SK-N-SH (cell line): ENCODE measurements at regions not wholly inside any gene's neighbourhood (a gene's known extent, or its start where the extent isn't known, plus 50 kb on each side); places are given as distances from the start of the nearest gene placed in this dataset.

Source experiments
- CTCF ChIA-PET: fragments of 300-600, 350-600 bp; formaldehyde crosslinking; extraction: SDS; loops from one replicate; lab custom pipeline; 2021; lab: Yijun Ruan, JAX
- POLR2A ChIA-PET: fragments of 350-600 bp; sonication (Branson Sonifier 250); formaldehyde crosslinking; extraction: SDS; loops from one replicate; lab custom pipeline; 2020; ENCODE audit warnings: antibody characterized with exemption, inconsistent platforms; lab: Yijun Ruan, JAX
- DNase-seq: peaks from one replicate; pipeline ENCODE4 v3.0.0; 2012
- H2AFZ ChIP-seq: fragments of 200-600 bp; sonication (generic); 2 replicates; pipeline ENCODE4 v1.8.1; 2016; ENCODE audit warnings: antibody characterized with exemption, mild to moderate bottlenecking, low read depth
- H3F3A ChIP-seq: fragments of 200-600 bp; sonication (generic); replicated peaks from 2 replicates; pipeline ENCODE3; 2016; ENCODE audit warnings: antibody characterized with exemption, mild to moderate bottlenecking; ENCODE audit not compliant: insufficient read depth
- H3K27ac ChIP-seq, 2 experiments: fragments of 200-500 bp in 1 of 2; fragments of 200-600 bp in 1 of 2; sonication (Bioruptor generic) in 1 of 2; sonication (generic), shearing (Covaris generic) in 1 of 2; 2 replicates each; pipeline versions ENCODE4 v1.5.1 to v1.6.1; 2014 to 2016; ENCODE audit warnings: low read depth in 2 of 2, inconsistent platforms in 1 of 2, low read length in 1 of 2, mild to moderate bottlenecking in 1 of 2, mixed read lengths in 1 of 2
- H3K27me3 ChIP-seq: fragments of 200-600 bp; sonication (generic), shearing (Covaris generic); 2 replicates; pipeline ENCODE4 v1.6.1; 2016; ENCODE audit warnings: mixed run types; ENCODE audit not compliant: insufficient read depth
- H3K36me3 ChIP-seq, 2 experiments: fragments of 200-500 bp in 1 of 2; fragments of 200-600 bp in 1 of 2; sonication (Bioruptor generic) in 1 of 2; sonication (generic) in 1 of 2; replicated peaks in 1 of 2; 2 replicates each; pipeline versions ENCODE3 to v1.5.1; 2014 to 2016; ENCODE audit warnings: low read length in 1 of 2, mild to moderate bottlenecking in 1 of 2; ENCODE audit not compliant: insufficient read depth in 2 of 2, control insufficient read depth in 1 of 2
- H3K4me1 ChIP-seq, 2 experiments: fragments of 200-500 bp in 1 of 2; fragments of 200-600 bp in 1 of 2; sonication (Bioruptor generic) in 1 of 2; sonication (generic), shearing (Covaris generic) in 1 of 2; 2 replicates each; pipeline versions ENCODE4 v1.5.1 to v1.6.1; 2014 to 2016; ENCODE audit warnings: low read depth in 1 of 2, low read length in 1 of 2, mixed run types in 1 of 2; ENCODE audit not compliant: insufficient read depth in 2 of 2, control insufficient read depth in 1 of 2
- H3K4me2 ChIP-seq: fragments of 200-600 bp; sonication (generic), shearing (Covaris generic); 2 replicates; pipeline ENCODE4 v1.6.1; 2017; ENCODE audit warnings: mixed run types
- H3K4me3 ChIP-seq, 2 experiments: fragments of 200-500 bp in 1 of 2; fragments of 200-600 bp in 1 of 2; sonication (Bioruptor generic) in 1 of 2; sonication (generic), shearing (Covaris generic) in 1 of 2; 2 replicates each; pipeline versions ENCODE4 v1.5.1 to v1.8.1; 2014 to 2016; ENCODE audit warnings: low read depth in 2 of 2, inconsistent platforms in 1 of 2, low read length in 1 of 2, mild to moderate bottlenecking in 1 of 2, mixed read lengths in 1 of 2, moderate library complexity in 1 of 2
- H3K79me2 ChIP-seq: fragments of 200-600 bp; sonication (generic); 2 replicates; pipeline ENCODE4 v1.8.1; 2017; ENCODE audit warnings: mild to moderate bottlenecking; ENCODE audit not compliant: insufficient read depth
- H3K9ac ChIP-seq: fragments of 200-600 bp; sonication (generic); 2 replicates; pipeline ENCODE4 v1.6.1; 2017; ENCODE audit warnings: mixed run types
- H3K9me2 ChIP-seq: fragments of 200-600 bp; sonication (generic); 2 replicates; pipeline ENCODE4 v1.6.1; 2017; ENCODE audit warnings: mixed run types
- H3K9me3 ChIP-seq: fragments of 200-600 bp; sonication (generic); 2 replicates; pipeline ENCODE4 v1.6.1; 2017; ENCODE audit warnings: mixed run types, mild to moderate bottlenecking, moderate library complexity
- H4K20me1 ChIP-seq: fragments of 200-600 bp; sonication (generic); 2 replicates; pipeline ENCODE4 v1.6.1; 2017; ENCODE audit warnings: mild to moderate bottlenecking, mixed run types; ENCODE audit not compliant: insufficient read depth
- CHD2 ChIP-seq: fragments of 150-350 bp; IDR thresholded peaks from 2 replicates; pipeline ENCODE4 v1.6.1; 2018; ENCODE audit warnings: low read length; ENCODE audit not compliant: partially characterized antibody
- FOSL2 ChIP-seq: IDR thresholded peaks from 2 replicates; pipeline ENCODE4 v1.4.0; 2012; ENCODE audit warnings: low read depth, mild to moderate bottlenecking, moderate library complexity, borderline replicate concordance
- FOXJ3 ChIP-seq: sonication (generic); formaldehyde crosslinking; IDR thresholded peaks from 2 replicates; pipeline ENCODE4 v1.5.1; 2020; ENCODE audit warnings: mild to moderate bottlenecking, missing genetic modification reagents
- GABPA ChIP-seq: IDR thresholded peaks from 2 replicates; pipeline ENCODE4 v1.4.0; 2012; ENCODE audit warnings: low read depth, mild to moderate bottlenecking
- JUND ChIP-seq: IDR thresholded peaks from 2 replicates; pipeline ENCODE4 v1.4.0; 2012
- MEF2A ChIP-seq: IDR thresholded peaks from 2 replicates; pipeline ENCODE4 v1.4.0; 2012; ENCODE audit warnings: low read depth, borderline replicate concordance
- NFIC ChIP-seq: IDR thresholded peaks from 2 replicates; pipeline ENCODE4 v1.4.0; 2012; ENCODE audit warnings: borderline replicate concordance
- NRF1 ChIP-seq: IDR thresholded peaks from 2 replicates; pipeline ENCODE4 v1.6.1; 2012; ENCODE audit warnings: low read depth, mild to moderate bottlenecking, low read length
- RAD21 ChIP-seq: IDR thresholded peaks from 2 replicates; pipeline ENCODE4 v1.6.1; 2012; ENCODE audit warnings: mild to moderate bottlenecking, low read length
- RFX5 ChIP-seq: IDR thresholded peaks from 2 replicates; pipeline ENCODE4 v1.6.1; 2012; ENCODE audit warnings: mild to moderate bottlenecking, improper control_type of control experiment, low read length
- RXRA ChIP-seq: IDR thresholded peaks from 2 replicates; pipeline ENCODE4 v1.4.0; 2012; ENCODE audit warnings: low read depth, mild to moderate bottlenecking, borderline replicate concordance
- SIN3A ChIP-seq: IDR thresholded peaks from 2 replicates; pipeline ENCODE4 v1.6.1; 2012; ENCODE audit warnings: low read depth, mild to moderate bottlenecking, low read length, moderate library complexity, borderline replicate concordance
- TAF1 ChIP-seq: IDR thresholded peaks from 2 replicates; pipeline ENCODE4 v1.6.1; 2012; ENCODE audit warnings: low read depth, mild to moderate bottlenecking, low read length, moderate library complexity, borderline replicate concordance
- TCF12 ChIP-seq: IDR thresholded peaks from 2 replicates; pipeline ENCODE4 v1.4.0; 2012
- TEAD4 ChIP-seq: IDR thresholded peaks from 2 replicates; pipeline ENCODE4 v1.4.0; 2012; ENCODE audit warnings: mild to moderate bottlenecking, borderline replicate concordance; ENCODE audit not compliant: insufficient read depth
- YY1 ChIP-seq: IDR thresholded peaks from 2 replicates; pipeline ENCODE4 v1.4.0; 2012; ENCODE audit warnings: low read depth, mild to moderate bottlenecking
- WGBS: methylation state at CpG from one replicate; pipeline ENCODE4 v1.1.6; 2017; ENCODE audit warnings: low lambda C conversion rate; 5-methylcytosine and 5-hydroxymethylcytosine counted together
- TF ChIP-seq, protein P1 (sequence below): IDR thresholded peaks from 2 replicates; pipeline ENCODE4; 2012
- TF ChIP-seq, protein P2 (sequence below): fragments of 200-600 bp; sonication (generic); IDR thresholded peaks from 2 replicates; pipeline ENCODE4 v1.6.1; 2017; ENCODE audit warnings: antibody characterized with exemption, mild to moderate bottlenecking, moderate library complexity
- TF ChIP-seq, protein P3 (sequence below): IDR thresholded peaks from 2 replicates; pipeline ENCODE4 v1.6.1; 2012; ENCODE audit warnings: mild to moderate bottlenecking, low read depth, low read length, moderate library complexity
- TF ChIP-seq, protein P4 (sequence below): IDR thresholded peaks from 2 replicates; pipeline ENCODE4 v1.4.0; 2012; ENCODE audit warnings: low read depth, borderline replicate concordance

DNA sequence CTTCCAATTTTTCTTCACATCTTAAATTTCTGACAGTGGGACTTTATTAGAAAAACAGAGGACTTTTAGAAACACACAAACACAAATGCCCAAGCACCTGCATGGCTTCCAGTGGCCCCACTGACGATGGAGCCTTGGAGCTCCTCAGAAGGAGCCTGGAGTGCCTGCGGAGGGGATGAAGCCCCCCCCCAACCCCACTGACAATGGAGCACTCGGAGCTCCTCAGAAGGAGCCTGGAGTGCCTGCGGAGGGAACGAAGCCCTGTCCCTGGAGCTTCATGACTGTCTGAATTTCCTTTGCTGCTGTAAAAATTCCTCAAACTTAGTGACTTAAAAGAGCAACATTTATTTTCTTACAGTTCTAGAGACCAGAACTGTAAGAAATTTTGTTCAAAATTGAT is 80.1 kb upstream of the VRK1 start:
- no peak for DNase-seq
- H3K79me2 ChIP-seq, result no peaks in the 10 kb centered on the region
- no peaks in the 10 kb centered on the region for H3K36me3 ChIP-seq
- H3K27ac ChIP-seq, result no peak overlapping the region
- no peak overlapping the region for H3K4me3 ChIP-seq
- TF ChIP-seq RAD21 (no peak), JUND (no peak), FOSL2 (no peak)
- TF ChIP-seq, all 33 proteins: peak for 0
- H4K20me1 ChIP-seq, result no peaks in the 10 kb centered on the region
- H3K9me2 ChIP-seq, result no peaks in the 10 kb centered on the region
- no peak overlapping the region for H3K9ac ChIP-seq
- no peak overlapping the region for H3K4me2 ChIP-seq
- H3K27me3 ChIP-seq, result no peaks in the 10 kb centered on the region
- ChIA-PET CTCF (interaction anchor here (1.0 kb wide), 1 partner anchor 23 kb away, joined by 3 read pairs; no protein-coding TSS in a partner anchor), POLR2A (no interaction called here)
- 50% methylated on average over 5 of the region's 5 CpGs for WGBS
- no peaks in the 10 kb centered on the region for H3K4me1 ChIP-seq
- no peaks in the 10 kb centered on the region for H3F3A ChIP-seq
- H2AFZ ChIP-seq, result no peak overlapping the region
- H3K9me3 ChIP-seq, result no peaks in the 10 kb centered on the region

DNA sequence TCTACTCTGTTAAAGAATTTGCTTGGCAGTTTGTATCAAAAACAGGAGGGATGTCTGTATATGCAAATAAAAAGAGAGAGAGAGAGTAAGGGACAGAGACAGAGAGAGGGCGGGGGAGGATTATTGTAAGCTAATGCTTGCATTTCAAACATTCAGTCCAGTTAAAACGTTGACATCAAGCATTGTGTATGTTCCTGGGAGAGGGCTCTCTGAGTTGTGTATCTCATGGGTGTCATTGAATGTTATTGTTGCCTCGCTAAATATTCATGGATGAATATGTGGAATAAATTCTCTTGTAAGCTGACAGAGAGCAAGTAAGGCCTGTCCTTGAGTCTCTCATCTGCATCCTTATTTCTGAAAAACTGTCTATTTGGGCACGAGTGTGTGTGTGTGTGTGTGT is 78.8 kb upstream of the VRK1 start:
- ChIA-PET CTCF (interaction anchor here (0.9 to 1.1 kb wide), 2 partner anchors 13 to 151 kb away, joined by 3 read pairs; no protein-coding TSS in a partner anchor), POLR2A (no interaction called here)
- no peak overlapping the region for H3K27ac ChIP-seq
- no peak overlapping the region for H3K4me2 ChIP-seq
- no peak overlapping the region for H2AFZ ChIP-seq
- H3F3A ChIP-seq, result no peaks in the 10 kb centered on the region
- TF ChIP-seq RFX5 (no peak), TCF12 (no peak), NFIC (no peak), NRF1 (no peak), GABPA (no peak), SIN3A (no peak), TEAD4 (no peak), MEF2A (no peak), CHD2 (no peak), TAF1 (no peak), RAD21 (no peak), FOXJ3 (CRISPR knock-in tag) (no peak), RXRA (no peak), YY1 (no peak), JUND (no peak)
- TF ChIP-seq, protein P1, sequence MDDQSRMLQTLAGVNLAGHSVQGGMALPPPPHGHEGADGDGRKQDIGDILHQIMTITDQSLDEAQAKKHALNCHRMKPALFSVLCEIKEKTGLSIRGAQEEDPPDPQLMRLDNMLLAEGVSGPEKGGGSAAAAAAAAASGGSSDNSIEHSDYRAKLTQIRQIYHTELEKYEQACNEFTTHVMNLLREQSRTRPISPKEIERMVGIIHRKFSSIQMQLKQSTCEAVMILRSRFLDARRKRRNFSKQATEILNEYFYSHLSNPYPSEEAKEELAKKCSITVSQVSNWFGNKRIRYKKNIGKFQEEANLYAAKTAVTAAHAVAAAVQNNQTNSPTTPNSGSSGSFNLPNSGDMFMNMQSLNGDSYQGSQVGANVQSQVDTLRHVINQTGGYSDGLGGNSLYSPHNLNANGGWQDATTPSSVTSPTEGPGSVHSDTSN, result no peak
- TF ChIP-seq, protein P2, sequence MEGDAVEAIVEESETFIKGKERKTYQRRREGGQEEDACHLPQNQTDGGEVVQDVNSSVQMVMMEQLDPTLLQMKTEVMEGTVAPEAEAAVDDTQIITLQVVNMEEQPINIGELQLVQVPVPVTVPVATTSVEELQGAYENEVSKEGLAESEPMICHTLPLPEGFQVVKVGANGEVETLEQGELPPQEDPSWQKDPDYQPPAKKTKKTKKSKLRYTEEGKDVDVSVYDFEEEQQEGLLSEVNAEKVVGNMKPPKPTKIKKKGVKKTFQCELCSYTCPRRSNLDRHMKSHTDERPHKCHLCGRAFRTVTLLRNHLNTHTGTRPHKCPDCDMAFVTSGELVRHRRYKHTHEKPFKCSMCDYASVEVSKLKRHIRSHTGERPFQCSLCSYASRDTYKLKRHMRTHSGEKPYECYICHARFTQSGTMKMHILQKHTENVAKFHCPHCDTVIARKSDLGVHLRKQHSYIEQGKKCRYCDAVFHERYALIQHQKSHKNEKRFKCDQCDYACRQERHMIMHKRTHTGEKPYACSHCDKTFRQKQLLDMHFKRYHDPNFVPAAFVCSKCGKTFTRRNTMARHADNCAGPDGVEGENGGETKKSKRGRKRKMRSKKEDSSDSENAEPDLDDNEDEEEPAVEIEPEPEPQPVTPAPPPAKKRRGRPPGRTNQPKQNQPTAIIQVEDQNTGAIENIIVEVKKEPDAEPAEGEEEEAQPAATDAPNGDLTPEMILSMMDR, result no peak
- TF ChIP-seq, protein P3, sequence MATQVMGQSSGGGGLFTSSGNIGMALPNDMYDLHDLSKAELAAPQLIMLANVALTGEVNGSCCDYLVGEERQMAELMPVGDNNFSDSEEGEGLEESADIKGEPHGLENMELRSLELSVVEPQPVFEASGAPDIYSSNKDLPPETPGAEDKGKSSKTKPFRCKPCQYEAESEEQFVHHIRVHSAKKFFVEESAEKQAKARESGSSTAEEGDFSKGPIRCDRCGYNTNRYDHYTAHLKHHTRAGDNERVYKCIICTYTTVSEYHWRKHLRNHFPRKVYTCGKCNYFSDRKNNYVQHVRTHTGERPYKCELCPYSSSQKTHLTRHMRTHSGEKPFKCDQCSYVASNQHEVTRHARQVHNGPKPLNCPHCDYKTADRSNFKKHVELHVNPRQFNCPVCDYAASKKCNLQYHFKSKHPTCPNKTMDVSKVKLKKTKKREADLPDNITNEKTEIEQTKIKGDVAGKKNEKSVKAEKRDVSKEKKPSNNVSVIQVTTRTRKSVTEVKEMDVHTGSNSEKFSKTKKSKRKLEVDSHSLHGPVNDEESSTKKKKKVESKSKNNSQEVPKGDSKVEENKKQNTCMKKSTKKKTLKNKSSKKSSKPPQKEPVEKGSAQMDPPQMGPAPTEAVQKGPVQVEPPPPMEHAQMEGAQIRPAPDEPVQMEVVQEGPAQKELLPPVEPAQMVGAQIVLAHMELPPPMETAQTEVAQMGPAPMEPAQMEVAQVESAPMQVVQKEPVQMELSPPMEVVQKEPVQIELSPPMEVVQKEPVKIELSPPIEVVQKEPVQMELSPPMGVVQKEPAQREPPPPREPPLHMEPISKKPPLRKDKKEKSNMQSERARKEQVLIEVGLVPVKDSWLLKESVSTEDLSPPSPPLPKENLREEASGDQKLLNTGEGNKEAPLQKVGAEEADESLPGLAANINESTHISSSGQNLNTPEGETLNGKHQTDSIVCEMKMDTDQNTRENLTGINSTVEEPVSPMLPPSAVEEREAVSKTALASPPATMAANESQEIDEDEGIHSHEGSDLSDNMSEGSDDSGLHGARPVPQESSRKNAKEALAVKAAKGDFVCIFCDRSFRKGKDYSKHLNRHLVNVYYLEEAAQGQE, result no peak
- TF ChIP-seq, protein P4, sequence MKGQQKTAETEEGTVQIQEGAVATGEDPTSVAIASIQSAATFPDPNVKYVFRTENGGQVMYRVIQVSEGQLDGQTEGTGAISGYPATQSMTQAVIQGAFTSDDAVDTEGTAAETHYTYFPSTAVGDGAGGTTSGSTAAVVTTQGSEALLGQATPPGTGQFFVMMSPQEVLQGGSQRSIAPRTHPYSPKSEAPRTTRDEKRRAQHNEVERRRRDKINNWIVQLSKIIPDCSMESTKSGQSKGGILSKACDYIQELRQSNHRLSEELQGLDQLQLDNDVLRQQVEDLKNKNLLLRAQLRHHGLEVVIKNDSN, result no peak
- no peaks in the 10 kb centered on the region for H3K36me3 ChIP-seq
- H4K20me1 ChIP-seq, result no peaks in the 10 kb centered on the region
- WGBS, result 45% methylated on average over 4 of the region's 4 CpGs
- H3K9me3 ChIP-seq, result no peaks in the 10 kb centered on the region
- H3K9ac ChIP-seq, result no peak overlapping the region
- H3K4me3 ChIP-seq, result no peak overlapping the region
- no peaks in the 10 kb centered on the region for H3K4me1 ChIP-seq
- H3K79me2 ChIP-seq, result no peaks in the 10 kb centered on the region
- no peaks in the 10 kb centered on the region for H3K27me3 ChIP-seq
- DNase-seq, result no peak
- H3K9me2 ChIP-seq, result no peaks in the 10 kb centered on the region
